ENCODE measurements at regions not wholly inside any gene's neighbourhood (a gene's known extent, or its start where the extent isn't known, plus 50 kb on each side); places are given as distances from the start of the nearest gene placed in this dataset.

GRCh38 chr10:78778444-78779338, 290.1 kb upstream of the ZMIZ1 start:
- Histone ChIP-seq H4K20me1 (ENCODE audit: control insufficient read depth, insufficient read depth, low read length, poor library complexity, severe bottlenecking) (no peaks in the 10 kb centered on the region), H3K9ac (ENCODE audit: low read length) (no peak overlapping the region), H3K36me3 (replicated peaks in 1 of 2; ENCODE audit: control extremely low read depth in 1 of 2, control insufficient read depth in 1 of 2, extremely low read depth in 1 of 2, insufficient read depth in 2 of 2, low read length in 1 of 2) (no peaks in the 10 kb centered on the region), H3K27ac (ENCODE audit: low read length in 2 of 2) (no peak overlapping the region), H3K27me3 (replicated peaks in 1 of 4; ENCODE audit: control extremely low read depth in 1 of 4, control insufficient read depth in 3 of 4, insufficient read depth in 4 of 4, low read length in 3 of 4) (peaks cover 0 to 5% (median 0%) of the 10 kb centered on the region in 4 experiments), H2AFZ (ENCODE audit: insufficient read depth, low read depth, low read length, poor library complexity, severe bottlenecking) (no peak overlapping the region), H3K4me1 (ENCODE audit: control insufficient read depth in 2 of 2, insufficient read depth in 2 of 2, low read length in 2 of 2) (no peaks in the 10 kb centered on the region), H3K4me2 (replicated peaks; ENCODE audit: low read depth, low read length, poor library complexity, severe bottlenecking) (no peak overlapping the region), H3K79me2 (ENCODE audit: control insufficient read depth, insufficient read depth, low read length) (no peaks in the 10 kb centered on the region), H3K9me3 (ENCODE audit: control extremely low read depth in 1 of 3, control insufficient read depth in 2 of 3, insufficient read depth in 1 of 3, low read length in 2 of 3) (peaks cover 0 to 10% (median 0%) of the 10 kb centered on the region in 3 donors), H3K4me3 (ENCODE audit: control extremely low read depth in 1 of 5, extremely low read depth in 1 of 5, insufficient read depth in 1 of 5, low read depth in 2 of 5, low read length in 4 of 5) (no peak overlapping the region)
- H3K4me1 Mint-ChIP-seq: no peaks in the 10 kb centered on the region
- ChIA-PET POLR2A (no interaction called here), CTCF (no interaction called here)
- H3K27me3 Mint-ChIP-seq: no peaks in the 10 kb centered on the region
- WGBS (ENCODE audit: insufficient coverage): 94% methylated on average over 10 of the region's 13 CpGs
- ATAC-seq (ENCODE audit: low read depth) (no peak), DNase-seq (no peak)
- no peak overlapping the region for H3K27ac Mint-ChIP-seq
- intact Hi-C loops (cut with micrococcal nuclease): no loop called here
- no peak overlapping the region for H3K4me3 Mint-ChIP-seq
- TF ChIP-seq EZH2 (IDR thresholded peaks at IDR 0.05; ENCODE audit: borderline replicate concordance, insufficient read depth, low read depth, low read length, poor library complexity, severe bottlenecking) (no peak), CTCF (IDR thresholded peaks at IDR 0.05) (no peak)
- no peaks in the 10 kb centered on the region for H3K9me3 Mint-ChIP-seq (ENCODE audit: insufficient read depth)

- no peaks in the 10 kb centered on the region for H3K4me1 Mint-ChIP-seq
- Histone ChIP-seq H3K27ac (ENCODE audit: low read length in 2 of 2) (no peak overlapping the region), H3K36me3 (replicated peaks in 1 of 2; ENCODE audit: control extremely low read depth in 1 of 2, control insufficient read depth in 1 of 2, extremely low read depth in 1 of 2, insufficient read depth in 2 of 2, low read length in 1 of 2) (no peaks in the 10 kb centered on the region), H3K27me3 (replicated peaks in 1 of 4; ENCODE audit: control extremely low read depth in 1 of 4, control insufficient read depth in 3 of 4, insufficient read depth in 4 of 4, low read length in 3 of 4) (peaks cover 0 to 5% (median 0%) of the 10 kb centered on the region in 4 experiments), H4K20me1 (ENCODE audit: control insufficient read depth, insufficient read depth, low read length, poor library complexity, severe bottlenecking) (no peaks in the 10 kb centered on the region), H2AFZ (ENCODE audit: insufficient read depth, low read depth, low read length, poor library complexity, severe bottlenecking) (no peak overlapping the region), H3K9me3 (ENCODE audit: control extremely low read depth in 1 of 3, control insufficient read depth in 2 of 3, insufficient read depth in 1 of 3, low read length in 2 of 3) (peaks cover 0 to 11% (median 0%) of the 10 kb centered on the region in 3 donors), H3K4me2 (replicated peaks; ENCODE audit: low read depth, low read length, poor library complexity, severe bottlenecking) (no peak overlapping the region), H3K9ac (ENCODE audit: low read length) (no peak overlapping the region), H3K4me1 (ENCODE audit: control insufficient read depth in 2 of 2, insufficient read depth in 2 of 2, low read length in 2 of 2) (no peaks in the 10 kb centered on the region), H3K79me2 (ENCODE audit: control insufficient read depth, insufficient read depth, low read length) (no peaks in the 10 kb centered on the region), H3K4me3 (ENCODE audit: control extremely low read depth in 1 of 5, extremely low read depth in 1 of 5, insufficient read depth in 1 of 5, low read depth in 2 of 5, low read length in 4 of 5) (no peak overlapping the region)
- H3K27ac Mint-ChIP-seq: no peak overlapping the region
- no peaks in the 10 kb centered on the region for H3K27me3 Mint-ChIP-seq
- ChIA-PET CTCF (no interaction called here), POLR2A (no interaction called here)
- DNase-seq: no peak
- WGBS (ENCODE audit: insufficient coverage): 89% methylated on average over 3 of the region's 4 CpGs
- intact Hi-C loops (cut with micrococcal nuclease): no loop called here
- ATAC-seq (ENCODE audit: low read depth): no peak
- H3K4me3 Mint-ChIP-seq: no peak overlapping the region
- H3K9me3 Mint-ChIP-seq (ENCODE audit: insufficient read depth): no peaks in the 10 kb centered on the region
- no peak for TF ChIP-seq EZH2 (IDR thresholded peaks at IDR 0.05; ENCODE audit: borderline replicate concordance, insufficient read depth, low read depth, low read length, poor library complexity, severe bottlenecking)
- no peak for TF ChIP-seq CTCF (IDR thresholded peaks at IDR 0.05)
Measured at GRCh38 chr10:78779339-78779955, 289.3 kb upstream of the ZMIZ1 start.
